ENCODE measurements at regions not wholly inside any gene's neighbourhood (a gene's known extent, or its start where the extent isn't known, plus 50 kb on each side); places are given as distances from the start of the nearest gene placed in this dataset.

DNA sequence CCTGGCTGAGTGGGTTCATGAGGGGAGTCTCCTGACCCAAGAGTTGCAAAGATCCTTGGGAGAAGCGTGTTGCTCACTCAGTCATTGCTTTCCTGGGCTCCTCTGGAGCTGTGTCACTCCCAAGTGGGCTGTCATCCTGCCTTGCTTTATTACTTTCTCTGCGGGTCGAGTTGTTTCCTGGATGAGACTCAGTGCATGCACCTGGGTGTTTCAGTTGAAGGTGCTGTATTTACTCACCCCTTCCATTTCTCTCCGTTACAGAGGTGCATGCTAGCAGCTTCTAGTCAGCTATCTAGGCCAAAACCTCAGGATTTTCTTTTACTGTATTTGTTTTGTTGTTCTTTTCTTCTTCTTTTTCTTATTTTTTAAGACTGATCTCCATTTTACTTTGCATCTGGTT lies 785.5 kb upstream of the EDIL3 start:
- H3K9me3 Mint-ChIP-seq = peaks cover 5% of the 10 kb centered on the region
- TF ChIP-seq, protein P1, sequence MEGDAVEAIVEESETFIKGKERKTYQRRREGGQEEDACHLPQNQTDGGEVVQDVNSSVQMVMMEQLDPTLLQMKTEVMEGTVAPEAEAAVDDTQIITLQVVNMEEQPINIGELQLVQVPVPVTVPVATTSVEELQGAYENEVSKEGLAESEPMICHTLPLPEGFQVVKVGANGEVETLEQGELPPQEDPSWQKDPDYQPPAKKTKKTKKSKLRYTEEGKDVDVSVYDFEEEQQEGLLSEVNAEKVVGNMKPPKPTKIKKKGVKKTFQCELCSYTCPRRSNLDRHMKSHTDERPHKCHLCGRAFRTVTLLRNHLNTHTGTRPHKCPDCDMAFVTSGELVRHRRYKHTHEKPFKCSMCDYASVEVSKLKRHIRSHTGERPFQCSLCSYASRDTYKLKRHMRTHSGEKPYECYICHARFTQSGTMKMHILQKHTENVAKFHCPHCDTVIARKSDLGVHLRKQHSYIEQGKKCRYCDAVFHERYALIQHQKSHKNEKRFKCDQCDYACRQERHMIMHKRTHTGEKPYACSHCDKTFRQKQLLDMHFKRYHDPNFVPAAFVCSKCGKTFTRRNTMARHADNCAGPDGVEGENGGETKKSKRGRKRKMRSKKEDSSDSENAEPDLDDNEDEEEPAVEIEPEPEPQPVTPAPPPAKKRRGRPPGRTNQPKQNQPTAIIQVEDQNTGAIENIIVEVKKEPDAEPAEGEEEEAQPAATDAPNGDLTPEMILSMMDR (IDR thresholded peaks at IDR 0.05; ENCODE audit: unreplicated experiment) = no peak
- H3K27ac Mint-ChIP-seq = no peak overlapping the region
- no peaks in the 10 kb centered on the region for H3K4me1 Mint-ChIP-seq
- H3K4me3 Mint-ChIP-seq = no peak overlapping the region
- H3K36me3 Mint-ChIP-seq = no peaks in the 10 kb centered on the region
- peaks cover 4% of the 10 kb centered on the region for H3K27me3 Mint-ChIP-seq (ENCODE audit: low read depth)
- no peak for DNase-seq (ENCODE audit: low spot score in 2 of 2, unreplicated experiment in 2 of 2)

DNA sequence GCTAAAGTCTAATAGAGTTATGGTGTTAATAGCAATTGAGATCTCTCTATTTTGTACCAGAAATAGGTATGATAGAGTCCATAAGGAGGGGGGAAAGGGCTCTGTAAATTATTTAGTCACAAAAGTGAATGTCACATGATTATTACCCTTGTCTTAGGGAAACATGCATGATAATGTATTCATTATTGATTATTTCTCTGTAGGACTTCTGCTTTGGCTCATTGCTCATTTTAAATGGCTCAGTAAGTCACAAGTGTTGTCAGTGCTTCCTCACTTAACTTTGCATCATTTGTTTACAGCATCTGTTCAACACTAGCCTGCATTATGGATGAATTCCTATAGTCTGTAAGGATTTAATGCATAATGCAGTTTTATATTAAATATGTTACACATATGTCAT lies 788.8 kb upstream of the EDIL3 start:
- Mint-ChIP-seq H3K4me1 (no peaks in the 10 kb centered on the region), H3K27me3 (ENCODE audit: low read depth) (no peaks in the 10 kb centered on the region), H3K36me3 (no peaks in the 10 kb centered on the region), H3K4me3 (no peak overlapping the region), H3K27ac (no peak overlapping the region), H3K9me3 (no peaks in the 10 kb centered on the region)
- TF ChIP-seq, protein P1 (IDR thresholded peaks at IDR 0.05; ENCODE audit: unreplicated experiment) = no peak
- no peak for DNase-seq (ENCODE audit: low spot score in 2 of 2, unreplicated experiment in 2 of 2)

DNA sequence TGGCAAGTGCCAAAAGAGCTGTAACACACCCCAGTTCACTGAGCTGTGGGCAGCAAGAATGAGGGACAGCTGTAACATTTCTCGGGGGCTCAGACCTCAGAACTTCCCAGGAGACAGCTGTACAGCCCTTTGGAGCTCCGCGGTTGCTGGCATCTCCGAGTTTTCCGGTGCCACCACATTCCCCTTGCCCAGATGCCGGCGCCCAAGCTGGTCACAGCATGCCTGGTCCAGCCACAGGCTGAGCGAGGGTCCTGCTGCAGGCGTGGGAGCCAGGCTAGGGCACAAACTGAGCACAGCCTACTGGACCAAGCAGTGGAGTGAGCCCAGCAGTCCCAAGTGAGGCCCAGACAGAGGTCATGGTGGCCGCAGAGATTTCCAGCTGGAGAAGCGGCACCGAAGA lies 797.7 kb upstream of the EDIL3 start:
- TF ChIP-seq, protein P1 (IDR thresholded peaks at IDR 0.05; ENCODE audit: unreplicated experiment) = no peak
- Mint-ChIP-seq H3K36me3 (no peaks in the 10 kb centered on the region), H3K4me3 (no peak overlapping the region), H3K9me3 (no peaks in the 10 kb centered on the region), H3K4me1 (no peaks in the 10 kb centered on the region), H3K27ac (no peak overlapping the region), H3K27me3 (ENCODE audit: low read depth) (no peaks in the 10 kb centered on the region)
- no peak for DNase-seq (ENCODE audit: low spot score in 2 of 2, unreplicated experiment in 2 of 2)

DNA sequence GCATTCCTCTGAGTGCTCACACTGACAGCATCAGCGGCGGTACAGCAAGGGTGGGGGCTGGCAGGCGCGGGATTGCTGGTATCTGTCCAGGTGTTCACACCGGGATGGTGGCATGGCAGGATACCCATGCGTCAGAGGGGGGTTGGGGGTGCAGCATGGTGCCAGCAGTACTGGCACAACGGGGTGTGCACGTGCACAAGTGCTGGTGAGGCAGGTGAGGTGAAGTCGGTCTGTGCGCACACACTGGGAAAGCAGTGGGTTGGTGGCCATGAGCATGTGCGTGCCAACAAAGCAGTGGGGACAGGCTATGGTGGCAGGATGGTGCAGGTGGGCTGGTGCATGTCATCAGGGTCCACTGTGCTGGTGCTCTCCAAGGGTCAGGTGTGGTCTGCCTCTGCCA lies 819.6 kb upstream of the EDIL3 start:
- no peaks in the 10 kb centered on the region for H3K4me1 Mint-ChIP-seq
- no peaks in the 10 kb centered on the region for H3K36me3 Mint-ChIP-seq
- H3K4me3 Mint-ChIP-seq = no peak overlapping the region
- no peak overlapping the region for H3K27ac Mint-ChIP-seq
- TF ChIP-seq, protein P1 (IDR thresholded peaks at IDR 0.05; ENCODE audit: unreplicated experiment) = no peak
- DNase-seq (ENCODE audit: low spot score in 2 of 2, unreplicated experiment in 2 of 2) = no peak
- H3K9me3 Mint-ChIP-seq = peaks cover 4% of the 10 kb centered on the region
- H3K27me3 Mint-ChIP-seq (ENCODE audit: low read depth) = no peaks in the 10 kb centered on the region

DNA sequence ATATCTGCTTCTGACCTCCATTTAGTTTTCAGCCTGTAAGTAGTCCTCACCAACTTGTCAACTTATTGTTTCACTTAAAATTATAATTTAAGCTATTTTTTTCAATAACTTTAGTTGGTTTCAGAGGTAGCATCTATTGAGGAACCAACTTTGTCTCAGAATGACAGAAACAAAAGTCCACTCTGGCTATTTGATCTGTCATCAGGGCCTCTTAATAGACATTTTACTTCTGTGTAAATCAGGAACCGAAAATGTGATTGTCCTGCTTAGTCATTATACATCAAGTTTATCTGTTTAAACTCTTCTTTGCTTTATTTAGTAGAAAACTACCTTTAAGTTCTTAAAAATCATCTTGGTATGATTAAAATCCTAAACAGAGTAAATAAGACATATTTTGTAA lies 820.8 kb upstream of the EDIL3 start:
- Mint-ChIP-seq H3K4me1 (no peaks in the 10 kb centered on the region), H3K27ac (no peak overlapping the region), H3K36me3 (no peaks in the 10 kb centered on the region), H3K4me3 (no peak overlapping the region), H3K27me3 (ENCODE audit: low read depth) (no peaks in the 10 kb centered on the region), H3K9me3 (peaks cover 4% of the 10 kb centered on the region)
- TF ChIP-seq, protein P1 (IDR thresholded peaks at IDR 0.05; ENCODE audit: unreplicated experiment) = no peak
- no peak for DNase-seq (ENCODE audit: low spot score in 2 of 2, unreplicated experiment in 2 of 2)

DNA sequence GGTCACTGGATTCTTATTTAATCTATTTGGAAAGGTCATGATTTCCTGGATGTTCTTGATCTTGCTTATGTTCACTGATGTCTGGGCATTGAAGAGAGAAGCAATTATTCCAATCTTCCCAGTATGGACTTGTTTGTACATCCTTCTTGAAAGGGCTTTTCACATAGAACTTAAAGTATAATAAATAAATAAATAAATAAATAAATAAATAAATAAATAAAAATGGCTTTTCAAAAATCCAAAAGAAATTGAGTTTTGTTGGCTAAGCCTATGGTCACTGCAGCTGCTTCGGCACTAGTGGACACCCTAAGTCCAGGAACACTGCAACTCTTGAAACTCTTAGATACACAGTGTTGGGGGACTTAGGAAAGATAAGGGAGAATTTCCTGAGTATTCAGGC lies 840.7 kb upstream of the EDIL3 start:
- Mint-ChIP-seq H3K27me3 (ENCODE audit: low read depth) (no peaks in the 10 kb centered on the region), H3K4me1 (no peaks in the 10 kb centered on the region), H3K4me3 (no peak overlapping the region), H3K36me3 (no peaks in the 10 kb centered on the region), H3K27ac (no peak overlapping the region), H3K9me3 (peaks cover 27% of the 10 kb centered on the region)
- TF ChIP-seq, protein P1 (IDR thresholded peaks at IDR 0.05; ENCODE audit: unreplicated experiment) = no peak
- DNase-seq (ENCODE audit: low spot score in 2 of 2, unreplicated experiment in 2 of 2) = no peak

Measured in mesothelial cell of epicardium (in vitro differentiated cells).